Heart right ventricle (tissue), 16 donors: ENCODE measurements at regions not wholly inside any gene's neighbourhood (a gene's known extent, or its start where the extent isn't known, plus 50 kb on each side); places are given as distances from the start of the nearest gene placed in this dataset.
A peak's percentile ranks its signal among the peaks of the same experiment; 100 is the strongest.
"Not testable (repeated sequence)": the region's sequence is repeated elsewhere in the genome, so short reads cannot be mapped to it uniquely, and the experiment has no call there.

Experiments
- ATAC-seq, 8 donors: fragments of 200-7000 bp; cut with Tn5 transposase; one replicate each; pipeline ENCODE4 v1.9.1; 2020; ENCODE audit warnings: mild to moderate bottlenecking in 8 of 8, moderate library complexity in 8 of 8, moderate number of reproducible peaks in 1 of 8
- DNase-seq, 2 donors: peaks; one replicate each; pipeline ENCODE4 v3.0.0-alpha.2; 2020
- H3K27ac ChIP-seq, 10 donors: fragments of 200-600 bp; sonication (generic) in 2 of 10; one replicate each; pipeline versions ENCODE4 v1.5.0 to v1.8.0; 2020 to 2022; ENCODE audit warnings: mild to moderate bottlenecking in 3 of 10
- H3K27me3 ChIP-seq, 7 donors: fragments of 200-600 bp; one replicate each; pipeline ENCODE4 v1.8.0; 2021 to 2022; ENCODE audit warnings: mild to moderate bottlenecking in 2 of 7
- H3K36me3 ChIP-seq, 9 donors: fragments of 200-600 bp; sonication (generic) in 1 of 9; one replicate each; pipeline versions ENCODE4 v1.5.0 to v1.8.0; 2020 to 2022; ENCODE audit warnings: mild to moderate bottlenecking in 2 of 9
- H3K4me1 ChIP-seq, 9 donors: fragments of 200-600 bp; sonication (generic) in 1 of 9; one replicate each; pipeline versions ENCODE4 v1.5.0 to v1.8.0; 2020 to 2022; ENCODE audit warnings: mild to moderate bottlenecking in 4 of 9
- H3K4me3 ChIP-seq, 10 donors: fragments of 200-600 bp; sonication (generic) in 2 of 10; one replicate each; pipeline versions ENCODE4 v1.5.0 to v1.8.0; 2020 to 2022; ENCODE audit warnings: mild to moderate bottlenecking in 7 of 10, moderate library complexity in 2 of 10
- H3K9me3 ChIP-seq, 11 donors: fragments of 200-600 bp in 10 of 11; sonication (generic) in 2 of 11; one replicate each; pipeline versions ENCODE4 v1.5.0 to v1.8.0; 2013 to 2022; ENCODE audit warnings: mild to moderate bottlenecking in 2 of 11, control low read depth in 1 of 11, moderate library complexity in 1 of 11
- CTCF ChIP-seq, 9 donors: fragments of 200-600 bp; sonication (generic) in 2 of 9; IDR thresholded peaks; one replicate each; pipeline versions ENCODE4 v1.5.0 to v1.8.0; 2021 to 2022; ENCODE audit warnings: antibody characterized with exemption in 9 of 9, mild to moderate bottlenecking in 5 of 9, moderate library complexity in 1 of 9
- WGBS, 2 donors: extraction: QIAGEN DNeasy Blood & Tissue Kit; methylation state at CpG; one replicate each; pipeline ENCODE4 v1.1.7; 2013; ENCODE audit warnings: inconsistent platforms in 1 of 2; 5-methylcytosine and 5-hydroxymethylcytosine counted together
- intact Hi-C, 10 donors: fragments of 100-400 bp; cut with DNase I; formaldehyde crosslinking; loops; one replicate each; pipeline versions ENCODE4 v1.11.1 to v1.14.2; 2022
- donor health status: Arrhythmogenic right ventricular cardiomyopathy.
- donor health status: ischemic (EF 13 %, LVEDD 7.1; RV severe dilation, severe dysfunction).
- donor health status: healthy with polysubstance abuse.
- donor health status: DM: no; HTN: yes; CAD: no.
- donor health status: DM: no; HTN: no; CAD: no.
- donor health status: ischemic (EF 25% LVEDD 6.9; RV normal size, moderate dysfunction).
- donor health status: ischemic (EF 25% LVEDD 5.7; RV mildly dilated, moderate dysfunction).
- donor health status: healthy.
- donor health status: DM: yes; HTN: yes; CAD: no.
- donor health status: Ischemic cardiomyopathy.
- donor health status: ischemic (EF 35%, LVEDD 5.7; RV mildly dilated, moderate dysfunction).
- donor health status: nonischemic (EF 11% LVEDD 7.7; RV severe dilation, severe dysfunction).
- donor health status: DM: yes; HTN: yes; CAD: no.
- donor health status: PGD.
- donor health status: ischemic (EF 29% LVEDD 5.4; RV normal size, mild dysfunction).
- donor health status: nonischemic (EF 23%, LVEDD 6.1; RV moderate dilation, normal function).

- H3K36me3 ChIP-seq, result no peaks in the 10 kb centered on the region
- H3K9me3 ChIP-seq, result no peaks in the 10 kb centered on the region
- DNase-seq (no peak), ATAC-seq (no peak)
- H3K4me1 ChIP-seq, result no peaks in the 10 kb centered on the region
- intact Hi-C loops, result no loop called here
- H3K4me3 ChIP-seq, result no peak overlapping the region
- 43 to 49% methylated on average over 4 of the region's 4 CpGs for WGBS, 2 donors
- peaks cover 0 to 65% (median 0%) of the 10 kb centered on the region in 7 donors for H3K27me3 ChIP-seq
- TF ChIP-seq CTCF (IDR thresholded peaks at IDR 0.05), result no peak
- no peak overlapping the region for H3K27ac ChIP-seq
Observed at GRCh38 chrX:47302396-47302795, 68.0 kb upstream of the ZNF157 start.

GRCh38 chrX:47306471-47307023, 63.8 kb upstream of the ZNF157 start:
- ATAC-seq, H3K4me1 ChIP-seq, intact Hi-C loops, H3K4me3 ChIP-seq, H3K27ac ChIP-seq, H3K36me3 ChIP-seq, DNase-seq, H3K9me3 ChIP-seq: not testable (repeated sequence)
- H3K27me3 ChIP-seq, result peaks cover 0 to 65% (median 0%) of the 10 kb centered on the region in 7 donors
- WGBS, 2 donors, result 81 to 83% methylated on average over 6 to 7 of the region's 7 CpGs

- peak in 1 of 2 donors; percentile 13 for DNase-seq
Observed at GRCh38 chrX:47311932-47312774, 58.2 kb upstream of the ZNF157 start.

GRCh38 chrX:47313056-47313455, 57.3 kb upstream of the ZNF157 start:
- DNase-seq, result peak in 1 of 2 donors; percentile 7
- Histone ChIP-seq H3K36me3 (no peaks in the 10 kb centered on the region), H3K4me3 (no peak overlapping the region), H3K4me1 (no peaks in the 10 kb centered on the region), H3K27ac (no peak overlapping the region), H3K27me3 (peaks cover 0 to 76% (median 0%) of the 10 kb centered on the region in 7 donors), H3K9me3 (no peaks in the 10 kb centered on the region)
- intact Hi-C loops, result no loop called here
- no peak for TF ChIP-seq CTCF (IDR thresholded peaks at IDR 0.05)
- WGBS, 2 donors, result 44 to 46% methylated on average over 5 of the region's 5 CpGs
- no peak for ATAC-seq

More at GRCh38 chrX:47311932-47312774, 58.2 kb upstream of the ZNF157 start:
- intact Hi-C loops, result no loop called here
- peak in 1 of 8 donors; percentile 33 for ATAC-seq
- Histone ChIP-seq H3K27ac (no peak overlapping the region), H3K4me3 (no peak overlapping the region), H3K9me3 (no peaks in the 10 kb centered on the region), H3K27me3 (peaks cover 0 to 76% (median 0%) of the 10 kb centered on the region in 7 donors), H3K4me1 (no peaks in the 10 kb centered on the region), H3K36me3 (no peaks in the 10 kb centered on the region)
- 43 to 44% methylated on average over 19 of the region's 19 CpGs for WGBS, 2 donors
- TF ChIP-seq CTCF (IDR thresholded peaks at IDR 0.05), result peak in 7 of 9 donors; percentile 24 to 50 (median 35)
